ENCODE measurements at regions not wholly inside any gene's neighbourhood (a gene's known extent, or its start where the extent isn't known, plus 50 kb on each side); places are given as distances from the start of the nearest gene placed in this dataset.

DNA sequence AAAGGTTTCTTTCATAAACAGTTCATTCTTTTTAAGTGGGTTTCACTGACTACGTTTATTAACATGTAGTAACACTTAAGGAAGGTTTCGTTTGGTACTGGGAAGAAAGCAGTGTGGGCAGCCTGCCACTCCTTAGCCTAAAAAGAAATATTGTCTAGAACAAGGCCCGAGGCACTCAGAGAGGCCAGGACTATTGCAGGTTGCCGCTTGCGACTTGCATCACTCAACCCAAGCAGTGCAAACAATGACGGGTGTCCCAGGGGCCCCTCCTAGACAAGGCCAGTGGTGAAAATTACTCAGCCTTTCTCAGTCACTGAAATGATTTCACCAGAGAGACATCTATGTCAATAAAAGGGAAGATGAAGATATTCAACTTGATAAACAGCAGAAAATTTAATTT lies 243.9 kb downstream of the SNX13 start:
- Histone ChIP-seq H3K9me2 (replicated peaks; ENCODE audit: low read depth, low read length) (no peaks in the 10 kb centered on the region), H3K36me3 (ENCODE audit: insufficient read depth, low read length) (no peaks in the 10 kb centered on the region), H3K4me3 (ENCODE audit: low read length, poor library complexity, severe bottlenecking) (no peak overlapping the region), H3K9me3 (ENCODE audit: insufficient read depth, low read depth, low read length) (peaks cover 18% of the 10 kb centered on the region), H3K4me2 (ENCODE audit: low read depth, low read length, poor library complexity, severe bottlenecking) (no peak overlapping the region), H3F3A (ENCODE audit: low read depth) (no peaks in the 10 kb centered on the region), H3K9ac (ENCODE audit: low read depth, low read length, poor library complexity, severe bottlenecking) (no peak overlapping the region), H3K27me3 (ENCODE audit: insufficient read depth, low read length, poor library complexity, severe bottlenecking) (no peaks in the 10 kb centered on the region), H2AFZ (ENCODE audit: low read length) (no peak overlapping the region), H3K79me2 (ENCODE audit: insufficient read depth, low read length) (no peaks in the 10 kb centered on the region), H3K4me1 (ENCODE audit: insufficient read depth, low read length, poor library complexity, severe bottlenecking) (no peaks in the 10 kb centered on the region), H4K20me1 (ENCODE audit: insufficient read depth, low read length, poor library complexity, severe bottlenecking) (no peaks in the 10 kb centered on the region)
- TF ChIP-seq, protein P1, sequence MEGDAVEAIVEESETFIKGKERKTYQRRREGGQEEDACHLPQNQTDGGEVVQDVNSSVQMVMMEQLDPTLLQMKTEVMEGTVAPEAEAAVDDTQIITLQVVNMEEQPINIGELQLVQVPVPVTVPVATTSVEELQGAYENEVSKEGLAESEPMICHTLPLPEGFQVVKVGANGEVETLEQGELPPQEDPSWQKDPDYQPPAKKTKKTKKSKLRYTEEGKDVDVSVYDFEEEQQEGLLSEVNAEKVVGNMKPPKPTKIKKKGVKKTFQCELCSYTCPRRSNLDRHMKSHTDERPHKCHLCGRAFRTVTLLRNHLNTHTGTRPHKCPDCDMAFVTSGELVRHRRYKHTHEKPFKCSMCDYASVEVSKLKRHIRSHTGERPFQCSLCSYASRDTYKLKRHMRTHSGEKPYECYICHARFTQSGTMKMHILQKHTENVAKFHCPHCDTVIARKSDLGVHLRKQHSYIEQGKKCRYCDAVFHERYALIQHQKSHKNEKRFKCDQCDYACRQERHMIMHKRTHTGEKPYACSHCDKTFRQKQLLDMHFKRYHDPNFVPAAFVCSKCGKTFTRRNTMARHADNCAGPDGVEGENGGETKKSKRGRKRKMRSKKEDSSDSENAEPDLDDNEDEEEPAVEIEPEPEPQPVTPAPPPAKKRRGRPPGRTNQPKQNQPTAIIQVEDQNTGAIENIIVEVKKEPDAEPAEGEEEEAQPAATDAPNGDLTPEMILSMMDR (conservative IDR thresholded peaks at IDR 0.05; ENCODE audit: low read length): no peak
- no peak for TF ChIP-seq EZH2phosphoT487 (IDR thresholded peaks at IDR 0.05; ENCODE audit: borderline replicate concordance)

DNA sequence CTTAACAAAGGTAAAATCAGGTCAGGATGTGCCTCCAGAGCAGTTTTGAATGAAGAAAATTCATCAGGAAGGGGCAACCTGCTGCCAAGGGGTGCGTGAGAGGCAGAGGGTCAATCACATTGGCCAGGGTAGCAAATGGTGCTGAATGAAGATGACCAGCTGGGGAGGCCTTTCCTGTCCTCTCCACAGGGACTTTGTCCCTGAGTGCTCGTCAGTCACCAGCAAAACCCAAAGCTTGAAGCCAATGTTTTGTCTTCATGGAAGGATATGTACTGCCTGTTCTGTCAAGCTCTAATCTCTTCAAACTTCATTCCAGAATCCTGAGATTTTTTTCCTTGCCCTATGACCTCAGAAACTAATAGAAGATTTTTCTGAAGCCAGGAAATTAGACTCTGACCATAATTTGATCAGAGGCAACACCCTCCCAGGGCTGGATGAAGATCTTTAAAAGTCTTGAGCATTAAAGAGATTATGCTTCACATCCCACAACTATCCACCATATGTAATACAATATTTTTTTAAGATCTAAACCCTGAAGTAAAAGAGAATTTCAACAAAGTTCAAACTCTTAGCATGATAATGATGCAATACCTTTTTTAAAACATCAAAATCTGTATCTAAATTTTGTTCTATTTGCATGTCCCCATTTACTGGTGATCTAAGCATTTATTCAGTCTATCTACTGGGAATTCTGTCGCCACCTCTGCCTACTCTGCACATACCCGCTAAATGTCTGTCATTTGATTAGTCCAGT lies 243.0 kb downstream of the SNX13 start:
- Histone ChIP-seq H4K20me1 (ENCODE audit: insufficient read depth, low read length, poor library complexity, severe bottlenecking) (no peaks in the 10 kb centered on the region), H3K9me2 (replicated peaks; ENCODE audit: low read depth, low read length) (no peaks in the 10 kb centered on the region), H3K9me3 (ENCODE audit: insufficient read depth, low read depth, low read length) (peaks cover 18% of the 10 kb centered on the region), H3K36me3 (ENCODE audit: insufficient read depth, low read length) (no peaks in the 10 kb centered on the region), H3F3A (ENCODE audit: low read depth) (no peaks in the 10 kb centered on the region), H3K27me3 (ENCODE audit: insufficient read depth, low read length, poor library complexity, severe bottlenecking) (no peaks in the 10 kb centered on the region), H3K4me1 (ENCODE audit: insufficient read depth, low read length, poor library complexity, severe bottlenecking) (no peaks in the 10 kb centered on the region), H3K79me2 (ENCODE audit: insufficient read depth, low read length) (no peaks in the 10 kb centered on the region), H2AFZ (ENCODE audit: low read length) (no peak overlapping the region), H3K4me3 (ENCODE audit: low read length, poor library complexity, severe bottlenecking) (no peak overlapping the region), H3K4me2 (ENCODE audit: low read depth, low read length, poor library complexity, severe bottlenecking) (no peak overlapping the region), H3K9ac (ENCODE audit: low read depth, low read length, poor library complexity, severe bottlenecking) (no peak overlapping the region)
- TF ChIP-seq, protein P1 (conservative IDR thresholded peaks at IDR 0.05; ENCODE audit: low read length): no peak
- TF ChIP-seq EZH2phosphoT487 (IDR thresholded peaks at IDR 0.05; ENCODE audit: borderline replicate concordance): no peak

DNA sequence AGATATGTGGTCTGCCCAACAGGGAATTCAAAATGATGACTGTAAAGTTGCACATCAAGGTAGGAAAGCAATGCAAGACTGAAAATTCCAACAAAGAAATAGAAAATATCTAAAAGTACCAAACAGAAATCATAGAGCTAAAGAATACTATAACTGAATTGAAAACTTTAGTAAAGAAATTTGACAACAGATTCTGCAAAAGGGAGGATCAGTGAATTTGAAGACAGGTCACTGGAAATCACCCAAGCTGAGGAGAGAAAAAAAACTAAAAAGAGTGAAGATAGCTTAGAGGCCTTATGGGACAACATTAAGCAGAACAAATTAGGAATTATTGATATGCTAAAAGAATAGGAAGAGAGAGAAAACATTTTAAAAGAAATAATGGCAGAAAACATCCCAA lies 240.6 kb downstream of the SNX13 start:
- no peak overlapping the region for H3K9ac ChIP-seq (ENCODE audit: low read depth, low read length, poor library complexity, severe bottlenecking)
- H3K27me3 ChIP-seq (ENCODE audit: insufficient read depth, low read length, poor library complexity, severe bottlenecking): no peaks in the 10 kb centered on the region
- no peaks in the 10 kb centered on the region for H3K4me1 ChIP-seq (ENCODE audit: insufficient read depth, low read length, poor library complexity, severe bottlenecking)
- no peak overlapping the region for H2AFZ ChIP-seq (ENCODE audit: low read length)
- no peak overlapping the region for H3K4me2 ChIP-seq (ENCODE audit: low read depth, low read length, poor library complexity, severe bottlenecking)
- TF ChIP-seq EZH2phosphoT487 (IDR thresholded peaks at IDR 0.05; ENCODE audit: borderline replicate concordance): no peak
- TF ChIP-seq, protein P1 (conservative IDR thresholded peaks at IDR 0.05; ENCODE audit: low read length): no peak
- H3K36me3 ChIP-seq (ENCODE audit: insufficient read depth, low read length): no peaks in the 10 kb centered on the region
- no peaks in the 10 kb centered on the region for H3K9me2 ChIP-seq (replicated peaks; ENCODE audit: low read depth, low read length)
- no peak overlapping the region for H3K4me3 ChIP-seq (ENCODE audit: low read length, poor library complexity, severe bottlenecking)
- no peaks in the 10 kb centered on the region for H3K79me2 ChIP-seq (ENCODE audit: insufficient read depth, low read length)
- H3K9me3 ChIP-seq (ENCODE audit: insufficient read depth, low read depth, low read length): peaks cover 18% of the 10 kb centered on the region
- H3F3A ChIP-seq (ENCODE audit: low read depth): no peaks in the 10 kb centered on the region
- no peaks in the 10 kb centered on the region for H4K20me1 ChIP-seq (ENCODE audit: insufficient read depth, low read length, poor library complexity, severe bottlenecking)

Data from Loucy (cell line).